Breast epithelium (tissue), 3 donors: ENCODE measurements at regions not wholly inside any gene's neighbourhood (a gene's known extent, or its start where the extent isn't known, plus 50 kb on each side); places are given as distances from the start of the nearest gene placed in this dataset.

Experiments used
- POLR2A ChIP-seq: fragments of 450-650 bp; IDR thresholded peaks from one replicate; pipeline ENCODE4 v1.6.1; 2016; ENCODE audit warnings: antibody characterized with exemption, mild to moderate bottlenecking, moderate library complexity
- TF ChIP-seq, protein P1 (sequence below), 3 donors: fragments of 450-650 bp; IDR thresholded peaks; one replicate each; pipeline ENCODE4 v1.5.1; 2016 to 2017; ENCODE audit warnings: antibody characterized with exemption in 3 of 3, mild to moderate bottlenecking in 3 of 3, moderate library complexity in 3 of 3

DNA sequence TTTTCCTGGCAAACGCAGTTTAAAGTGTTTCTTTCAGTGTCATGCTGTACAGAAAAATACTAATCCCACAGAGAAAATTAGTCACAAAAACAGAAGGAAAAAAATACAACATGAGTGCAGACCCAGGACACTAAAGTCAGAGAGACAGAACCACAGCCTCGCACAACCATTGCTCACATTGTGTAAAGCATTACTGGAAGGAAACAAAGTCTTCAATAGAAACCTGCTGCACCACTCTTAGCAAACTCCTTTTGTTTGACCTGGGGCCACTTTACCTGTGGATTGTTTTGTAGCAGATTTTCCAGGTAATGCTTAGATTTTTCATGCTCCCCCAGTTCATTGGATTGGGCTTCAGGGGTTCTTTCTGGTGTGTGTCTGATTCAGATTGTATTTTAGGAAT lies 131.8 kb upstream of the TMLHE start:
- TF ChIP-seq, protein P1, sequence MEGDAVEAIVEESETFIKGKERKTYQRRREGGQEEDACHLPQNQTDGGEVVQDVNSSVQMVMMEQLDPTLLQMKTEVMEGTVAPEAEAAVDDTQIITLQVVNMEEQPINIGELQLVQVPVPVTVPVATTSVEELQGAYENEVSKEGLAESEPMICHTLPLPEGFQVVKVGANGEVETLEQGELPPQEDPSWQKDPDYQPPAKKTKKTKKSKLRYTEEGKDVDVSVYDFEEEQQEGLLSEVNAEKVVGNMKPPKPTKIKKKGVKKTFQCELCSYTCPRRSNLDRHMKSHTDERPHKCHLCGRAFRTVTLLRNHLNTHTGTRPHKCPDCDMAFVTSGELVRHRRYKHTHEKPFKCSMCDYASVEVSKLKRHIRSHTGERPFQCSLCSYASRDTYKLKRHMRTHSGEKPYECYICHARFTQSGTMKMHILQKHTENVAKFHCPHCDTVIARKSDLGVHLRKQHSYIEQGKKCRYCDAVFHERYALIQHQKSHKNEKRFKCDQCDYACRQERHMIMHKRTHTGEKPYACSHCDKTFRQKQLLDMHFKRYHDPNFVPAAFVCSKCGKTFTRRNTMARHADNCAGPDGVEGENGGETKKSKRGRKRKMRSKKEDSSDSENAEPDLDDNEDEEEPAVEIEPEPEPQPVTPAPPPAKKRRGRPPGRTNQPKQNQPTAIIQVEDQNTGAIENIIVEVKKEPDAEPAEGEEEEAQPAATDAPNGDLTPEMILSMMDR (IDR thresholded peaks at IDR 0.05): no peak
- no peak for TF ChIP-seq POLR2A
